ENCODE measurements at regions not wholly inside any gene's neighbourhood (a gene's known extent, or its start where the extent isn't known, plus 50 kb on each side); places are given as distances from the start of the nearest gene placed in this dataset.

DNA sequence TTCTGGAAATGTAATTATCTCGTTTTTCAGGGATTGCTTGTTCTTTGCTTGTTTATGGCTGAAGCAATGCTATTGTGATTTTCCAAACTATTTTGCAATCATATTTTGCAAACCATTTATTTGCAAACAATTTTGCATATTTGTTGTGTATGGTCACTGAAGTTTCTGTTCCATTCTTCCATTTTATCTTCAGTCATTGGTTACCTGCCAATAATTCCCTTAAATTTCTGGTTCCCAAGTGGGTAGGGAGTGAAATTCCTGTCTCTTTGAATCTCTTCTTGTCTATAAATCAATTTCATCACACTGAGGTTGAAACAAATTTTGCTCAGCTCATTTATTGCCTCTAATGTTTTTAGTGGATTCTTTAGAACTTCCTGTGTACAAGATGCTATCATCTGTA, 401.7 kb upstream of the VWC2 start:
- no peak for DNase-seq (ENCODE audit: low spot score)

- no peak for DNase-seq (ENCODE audit: low spot score)
These were observed 396.5 kb upstream of the VWC2 start for GRCh38 chr7:49376817-49377375.

DNA sequence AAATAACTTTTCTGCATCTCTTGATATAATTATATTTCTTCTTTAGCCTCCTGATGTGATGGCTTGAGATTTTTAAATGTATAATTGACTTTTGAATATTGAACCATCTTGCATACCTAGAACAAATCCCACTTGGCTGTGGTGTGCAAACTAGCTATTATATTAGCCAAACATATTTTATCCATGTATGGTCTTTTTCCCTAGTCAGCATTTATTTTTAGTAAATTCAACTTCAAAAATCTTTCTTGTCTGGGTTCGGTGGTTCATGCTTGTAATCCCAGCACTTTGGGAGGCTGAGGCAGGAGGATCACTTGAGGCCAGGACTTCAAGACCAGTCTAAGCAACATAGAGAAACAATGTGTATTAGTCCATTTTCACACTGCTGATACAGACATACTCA, 386.6 kb upstream of the VWC2 start:
- no peak for DNase-seq (ENCODE audit: low spot score)

DNA sequence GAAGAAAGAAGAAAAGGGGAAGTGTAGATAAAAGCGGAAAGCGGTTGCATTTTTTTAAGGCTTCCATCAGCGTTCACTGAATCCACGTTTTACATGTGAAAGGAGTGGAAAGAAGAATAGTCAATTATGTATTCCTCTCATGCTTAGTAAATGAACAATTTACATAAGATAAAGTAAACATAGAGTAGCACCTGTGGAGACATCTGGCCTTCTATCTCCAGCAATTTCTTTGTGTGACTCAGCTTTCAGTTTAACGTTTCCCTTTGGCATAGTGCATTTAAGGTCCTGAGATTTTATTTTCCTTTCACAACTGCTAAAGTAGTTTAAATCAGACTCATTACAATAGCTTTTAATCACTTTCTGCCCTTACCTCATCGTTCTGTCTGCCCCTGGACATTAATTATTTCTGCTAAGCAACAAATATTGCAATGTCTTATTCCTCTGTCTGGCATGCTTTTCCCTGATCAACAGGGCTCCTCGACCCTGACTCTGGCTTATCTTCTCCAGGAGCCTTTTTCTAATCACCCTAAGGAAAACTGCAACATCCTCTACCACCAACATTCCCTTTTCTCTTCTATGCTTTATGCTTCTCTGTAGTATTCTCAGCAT, 383.5 kb upstream of the VWC2 start:
- no peak for DNase-seq (ENCODE audit: low spot score)

GRCh38 chr7:49396229-49396628, 377.2 kb upstream of the VWC2 start:
- DNase-seq (ENCODE audit: low spot score): no peak

DNA sequence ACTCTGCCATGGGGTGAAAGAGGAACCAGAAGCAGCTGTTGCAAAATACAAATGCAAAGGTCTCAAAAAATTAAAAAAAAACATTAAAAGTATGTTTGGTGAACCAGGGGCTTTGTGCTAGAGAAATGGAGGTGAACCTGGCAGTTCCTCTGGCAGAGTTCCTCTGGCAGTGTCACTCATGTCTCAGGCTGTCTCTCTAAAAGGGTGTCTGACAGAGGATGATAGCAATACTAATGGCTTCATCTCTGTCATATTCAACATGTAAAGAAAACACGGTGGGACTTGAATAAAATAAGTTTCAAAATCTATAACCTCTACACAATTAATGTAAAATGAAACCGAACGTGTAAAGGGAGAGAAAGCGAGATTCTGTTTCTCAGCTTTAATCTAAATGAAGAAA, 375.7 kb upstream of the VWC2 start:
- no peak for DNase-seq (ENCODE audit: low spot score)

DNA sequence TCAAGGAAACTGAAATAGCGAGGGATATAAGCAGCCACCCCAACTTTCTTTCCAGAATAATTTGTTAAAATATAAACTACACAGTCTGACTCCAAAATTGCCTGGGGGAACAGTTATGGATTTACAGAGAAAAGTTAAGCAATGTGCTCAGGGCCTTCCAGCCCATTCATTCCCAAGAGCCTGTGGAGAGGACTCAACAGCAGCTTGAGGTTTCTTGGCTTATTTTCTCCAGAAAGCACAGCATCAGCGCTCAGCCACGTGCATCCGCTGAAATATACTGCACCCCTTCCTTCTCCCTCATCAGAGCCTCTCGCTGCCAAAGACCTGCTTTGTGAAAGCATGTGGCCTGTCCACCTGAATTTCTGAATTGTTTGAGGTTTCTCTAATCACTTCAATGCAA, 375.2 kb upstream of the VWC2 start:
- DNase-seq (ENCODE audit: low spot score): peak; percentile 34

DNA sequence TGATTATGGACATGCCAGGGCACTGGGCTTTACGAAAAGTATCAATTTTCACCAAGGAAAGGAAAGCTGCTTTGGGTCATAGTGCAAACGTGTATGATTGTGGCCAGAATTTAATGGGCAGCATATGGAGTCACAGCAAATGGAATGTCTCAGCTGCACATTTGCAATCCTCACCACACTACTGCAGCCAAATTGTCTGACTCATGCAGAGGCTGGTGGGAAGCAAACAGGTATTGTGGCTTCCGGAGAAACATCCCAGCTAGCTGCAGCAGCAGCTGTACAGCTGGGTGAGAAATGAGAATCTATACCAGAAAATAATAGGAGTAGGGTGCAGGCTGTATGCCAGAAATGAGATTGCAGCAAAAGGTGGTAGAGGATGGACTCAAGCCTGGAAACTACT, 374.7 kb upstream of the VWC2 start:
- DNase-seq (ENCODE audit: low spot score): peak; percentile 89

GRCh38 chr7:49400891-49401550, 372.4 kb upstream of the VWC2 start:
- DNase-seq (ENCODE audit: low spot score): peak; percentile 25

DNA sequence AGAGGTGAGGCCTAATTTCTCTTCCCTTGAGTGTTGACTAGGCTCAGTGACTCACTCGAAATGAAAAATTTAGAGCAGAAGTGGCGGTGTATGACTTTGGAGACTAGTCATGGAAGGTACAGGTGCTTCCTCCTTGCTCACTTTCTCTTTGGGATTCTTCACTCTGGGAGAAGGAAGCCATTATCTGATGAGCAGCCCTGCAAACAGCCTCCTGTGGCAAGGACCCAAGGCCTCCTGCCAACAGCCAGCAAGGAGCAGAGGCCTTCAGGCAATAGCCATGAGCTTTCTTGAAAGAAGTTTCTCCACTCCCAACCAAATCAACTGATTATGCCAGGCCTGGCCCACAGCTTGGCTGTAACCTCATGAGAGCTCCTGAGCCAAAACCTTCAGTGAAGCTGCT, 369.6 kb upstream of the VWC2 start:
- no peak for DNase-seq (ENCODE audit: low spot score)

DNA sequence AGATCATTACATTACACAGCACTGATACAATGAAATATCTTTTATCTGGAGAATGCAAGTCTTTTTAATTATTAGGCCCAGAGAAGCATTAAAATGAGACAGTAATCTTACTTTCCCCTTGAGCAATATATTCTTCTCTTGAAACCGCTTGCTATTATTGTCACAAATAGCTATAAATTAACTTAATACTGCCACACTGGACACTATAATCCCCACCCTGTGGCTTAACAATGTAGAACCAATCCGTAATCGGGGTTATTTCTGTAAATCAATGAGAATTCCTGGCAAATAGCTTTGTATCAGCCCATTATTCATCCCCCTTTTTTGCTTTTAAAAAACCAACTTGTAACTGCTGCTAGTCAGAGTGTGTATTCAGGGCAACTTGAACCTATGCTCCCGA, 366.2 kb upstream of the VWC2 start:
- DNase-seq (ENCODE audit: low spot score): no peak

DNA sequence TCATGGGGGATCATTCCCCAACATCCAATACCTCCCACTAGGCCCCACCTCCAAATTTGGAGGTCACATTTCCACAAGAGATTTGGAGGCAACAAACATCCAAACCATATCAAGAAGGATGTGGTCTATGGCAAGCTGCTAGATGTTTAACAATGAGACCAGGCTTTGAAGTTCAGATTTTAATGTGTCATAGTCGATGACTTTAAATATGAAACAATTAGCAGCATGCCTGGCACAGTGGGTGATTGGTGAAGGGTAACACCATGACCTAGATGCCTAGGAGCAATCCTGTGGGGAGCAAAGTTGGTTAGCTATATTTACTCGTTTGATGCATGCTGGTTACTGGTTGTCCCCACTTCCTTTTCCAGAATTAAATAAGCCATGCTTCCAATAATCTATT, 356.4 kb upstream of the VWC2 start:
- DNase-seq (ENCODE audit: low spot score): no peak

- no peak for DNase-seq (ENCODE audit: low spot score)
These were observed 354.5 kb upstream of the VWC2 start for GRCh38 chr7:49418963-49419362.

DNA sequence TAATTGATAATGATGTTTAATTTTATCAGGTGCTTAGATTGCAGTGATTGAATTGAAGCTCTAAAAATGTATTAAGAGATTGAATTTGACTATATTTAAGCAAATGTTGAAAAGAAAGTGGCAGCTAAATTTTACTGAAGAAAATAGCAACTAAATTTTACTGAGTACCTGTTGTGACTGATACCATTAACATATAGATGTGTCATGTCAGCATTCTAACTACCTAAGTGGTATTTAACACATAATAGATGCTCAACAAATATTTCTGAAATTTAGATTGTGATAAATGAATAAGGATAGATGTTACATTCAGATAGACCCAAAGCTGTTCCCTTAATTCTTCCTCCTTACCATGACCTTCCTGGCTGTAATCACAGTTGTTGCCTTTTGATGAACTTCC, 350.9 kb upstream of the VWC2 start:
- DNase-seq (ENCODE audit: low spot score): no peak

GRCh38 chr7:49424109-49424508, 349.3 kb upstream of the VWC2 start:
- no peak for DNase-seq (ENCODE audit: low spot score)

GRCh38 chr7:49425277-49425818, 348.1 kb upstream of the VWC2 start:
- DNase-seq (ENCODE audit: low spot score): no peak

DNA sequence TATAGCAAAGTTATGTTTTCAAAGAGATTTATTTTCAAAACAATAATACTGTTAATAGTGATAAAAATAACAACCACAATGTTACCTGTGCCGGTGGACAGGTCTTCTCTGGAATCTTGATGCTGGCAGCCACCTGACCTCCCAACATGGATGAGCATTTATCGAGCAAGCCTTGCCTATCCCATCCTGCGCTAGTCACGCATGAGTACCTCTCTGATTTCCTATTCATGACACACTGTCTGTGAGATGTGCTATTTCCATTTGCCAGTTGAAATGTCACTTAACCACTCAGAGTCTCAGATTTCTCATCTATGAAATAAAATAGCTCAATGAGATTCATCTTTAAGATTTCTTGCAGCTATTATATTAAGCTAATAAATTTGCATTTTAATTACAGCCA, 341.2 kb upstream of the VWC2 start:
- DNase-seq (ENCODE audit: low spot score): no peak

DNA sequence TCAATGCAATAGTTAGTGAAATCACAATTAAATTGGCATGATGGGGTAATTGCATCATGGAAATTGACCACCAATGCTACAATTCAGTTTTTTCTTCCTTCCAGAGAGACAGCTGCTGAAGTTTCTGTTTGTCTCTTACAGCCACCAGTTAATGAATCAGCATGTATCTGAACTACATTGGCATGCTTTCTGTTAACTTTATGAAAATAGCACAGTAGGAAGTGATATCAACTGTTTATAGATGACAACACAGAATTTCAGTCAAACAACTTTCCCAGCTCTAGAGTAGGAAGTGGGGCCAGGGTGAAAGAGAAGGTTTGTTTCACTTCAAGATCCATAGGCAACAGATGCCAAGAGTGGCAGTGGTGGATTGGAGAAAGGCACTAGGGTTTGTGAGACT, 339.6 kb upstream of the VWC2 start:
- no peak for DNase-seq (ENCODE audit: low spot score)

- DNase-seq (ENCODE audit: low spot score): no peak
These were observed 338.6 kb upstream of the VWC2 start for GRCh38 chr7:49434846-49435245.

DNA sequence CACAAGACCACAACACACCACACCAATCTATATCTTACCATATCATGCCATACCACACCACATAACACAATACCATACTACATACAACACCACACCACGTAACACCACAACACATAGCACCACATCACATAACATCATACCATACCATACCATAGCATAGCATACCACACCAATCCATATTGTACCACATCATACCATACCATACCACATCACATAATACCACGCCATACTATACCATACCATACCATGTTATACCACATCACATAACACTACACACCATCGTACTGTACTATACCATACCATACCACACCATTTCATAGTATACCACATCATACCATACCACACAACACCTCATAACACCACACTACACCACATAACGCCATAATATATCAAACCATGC, 335.2 kb upstream of the VWC2 start:
- no peak for DNase-seq (ENCODE audit: low spot score)

DNA sequence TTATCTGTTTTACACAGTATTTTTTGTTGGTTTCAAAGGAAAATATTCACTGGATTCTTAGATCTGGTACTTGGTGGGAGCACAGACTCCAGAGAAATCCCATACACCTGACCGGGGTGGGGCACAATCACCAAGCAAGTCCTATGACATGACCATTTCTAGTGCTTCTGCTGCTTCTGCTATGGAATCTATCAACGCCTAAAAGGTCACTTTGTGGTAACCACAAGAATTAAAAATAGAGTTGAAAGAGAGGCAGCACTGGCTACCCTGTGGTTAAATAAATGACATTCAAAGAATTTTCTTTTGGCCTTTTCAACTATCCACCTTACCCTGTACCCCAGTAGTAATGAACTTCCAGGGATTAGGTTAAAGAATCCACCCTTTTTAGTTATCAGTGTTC, 329.9 kb upstream of the VWC2 start:
- DNase-seq (ENCODE audit: low spot score): no peak

GRCh38 chr7:49453486-49453885, 320.0 kb upstream of the VWC2 start:
- DNase-seq (ENCODE audit: low spot score): no peak

- no peak for DNase-seq (ENCODE audit: low spot score)
These were observed 294.0 kb upstream of the VWC2 start for GRCh38 chr7:49479441-49479840.
